Activated CD8-positive, alpha-beta memory T cell treated with anti-CD3 and anti-CD28 coated beads for 36 hours (primary cell): ENCODE measurements at regions not wholly inside any gene's neighbourhood (a gene's known extent, or its start where the extent isn't known, plus 50 kb on each side); places are given as distances from the start of the nearest gene placed in this dataset.

Experiments used
- CTCF ChIA-PET: fragments of 350-600 bp; sonication (Branson Sonifier 250); formaldehyde crosslinking; loops from one replicate; lab custom pipeline; 2021; ENCODE audit warnings: antibody characterized with exemption; lab: Charles Lee
- POLR2A ChIA-PET: fragments of 350-600 bp; sonication (Branson Sonifier 250); formaldehyde crosslinking; loops from one replicate; lab custom pipeline; 2021; ENCODE audit warnings: antibody characterized with exemption; lab: Charles Lee

DNA sequence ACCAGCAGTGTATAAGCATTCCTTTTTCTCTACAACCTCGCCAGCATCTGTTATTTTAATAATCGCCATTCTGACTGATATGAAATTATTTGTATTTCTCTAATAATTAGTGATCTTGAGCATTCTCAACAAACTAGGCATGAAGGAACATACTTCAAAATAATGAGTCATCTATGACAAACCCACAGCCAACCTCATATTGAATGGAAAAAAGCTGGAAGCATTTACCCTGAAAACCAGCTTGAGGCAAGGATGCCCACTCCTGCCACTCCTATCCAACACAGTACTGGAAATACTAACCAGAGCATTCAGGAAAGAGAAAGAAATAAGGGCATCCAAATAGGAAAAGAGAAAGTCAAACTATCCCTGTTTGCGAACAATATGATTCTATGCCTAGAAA, 390.6 kb upstream of the ID4 start:
- CTCF ChIA-PET, result no interaction called here

DNA sequence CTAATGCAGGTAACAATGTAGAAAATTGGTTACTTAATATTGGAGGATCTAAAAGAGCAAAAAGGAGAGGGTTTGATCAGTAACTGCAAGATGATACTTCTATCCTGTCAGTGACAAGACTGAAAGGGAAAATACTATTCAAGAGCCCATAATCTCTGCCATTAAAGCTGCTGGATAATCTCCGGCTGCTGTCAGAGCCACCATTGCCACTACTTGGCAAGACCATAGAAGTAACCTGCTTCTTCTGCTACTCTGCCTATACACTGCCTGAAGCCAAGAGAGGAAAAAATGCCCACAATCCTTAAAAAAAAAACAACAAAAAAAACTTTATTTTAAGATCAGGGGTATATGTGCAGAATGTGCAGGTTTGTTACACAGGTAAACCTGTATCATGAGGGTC, 386.5 kb upstream of the ID4 start:
- POLR2A ChIA-PET, result no interaction called here

More for the DNA sequence above, 390.6 kb upstream of the ID4 start:
- POLR2A ChIA-PET, result no interaction called here

DNA sequence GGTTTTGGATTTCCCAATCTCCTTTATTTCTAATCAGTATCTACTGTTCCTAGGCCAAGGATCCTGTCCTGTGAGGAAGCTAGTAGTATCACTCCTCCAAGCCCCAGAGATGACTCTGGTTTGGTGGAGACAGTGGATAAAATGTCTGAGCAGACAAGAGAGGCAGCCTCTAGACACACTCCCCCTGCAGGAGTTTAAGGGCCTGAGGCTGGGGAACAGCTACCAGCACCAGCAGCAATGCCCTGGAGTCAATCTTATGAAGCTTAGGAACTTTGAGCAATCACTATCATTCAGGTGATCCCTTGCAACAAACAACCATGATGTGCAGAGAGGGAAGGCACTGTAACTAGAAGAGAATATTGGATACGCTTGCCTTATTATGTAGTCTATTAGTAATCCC, 384.7 kb upstream of the ID4 start:
- POLR2A ChIA-PET, result no interaction called here

More for the DNA sequence above, 386.5 kb upstream of the ID4 start:
- CTCF ChIA-PET, result no interaction called here

DNA sequence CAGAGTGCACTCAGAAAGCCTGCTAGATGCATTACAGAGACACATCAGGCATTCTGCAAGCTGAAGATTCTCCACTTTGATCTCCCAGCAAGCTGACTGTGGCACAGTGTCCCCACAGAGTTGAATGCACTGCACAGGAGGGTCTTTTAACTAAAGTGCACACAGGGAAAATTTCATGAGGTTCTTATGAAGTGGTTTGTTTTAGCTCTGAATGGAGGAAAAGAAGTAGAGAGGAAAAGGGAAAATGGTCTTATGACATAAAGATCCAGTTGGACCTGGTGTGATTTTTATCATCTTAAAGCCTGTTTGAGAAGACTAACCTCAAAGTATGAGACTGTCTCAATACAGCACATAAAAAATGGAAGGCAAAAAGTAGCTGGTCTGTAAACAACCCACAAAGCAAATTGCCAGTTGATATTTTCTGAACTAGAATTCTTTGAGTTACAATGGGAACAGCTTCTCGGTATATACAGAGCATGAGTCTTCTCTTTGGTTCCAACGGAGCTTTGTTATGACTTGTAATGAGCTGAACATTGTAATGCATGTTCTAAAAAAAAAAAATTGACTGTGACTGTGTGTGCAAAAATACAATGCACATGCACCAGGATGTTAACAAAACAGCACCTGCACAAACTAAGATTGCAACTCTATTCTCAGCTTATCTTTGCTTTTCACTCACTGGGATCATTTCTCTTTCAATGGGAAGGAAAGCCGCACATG, 383.0 kb upstream of the ID4 start:
- CTCF ChIA-PET, result no interaction called here
- POLR2A ChIA-PET, result no interaction called here

More for the DNA sequence above, 384.7 kb upstream of the ID4 start:
- CTCF ChIA-PET, result interaction anchor here (0.5 kb wide), 1 partner anchor 15 kb away, joined by 3 read pairs; no protein-coding TSS in a partner anchor

DNA sequence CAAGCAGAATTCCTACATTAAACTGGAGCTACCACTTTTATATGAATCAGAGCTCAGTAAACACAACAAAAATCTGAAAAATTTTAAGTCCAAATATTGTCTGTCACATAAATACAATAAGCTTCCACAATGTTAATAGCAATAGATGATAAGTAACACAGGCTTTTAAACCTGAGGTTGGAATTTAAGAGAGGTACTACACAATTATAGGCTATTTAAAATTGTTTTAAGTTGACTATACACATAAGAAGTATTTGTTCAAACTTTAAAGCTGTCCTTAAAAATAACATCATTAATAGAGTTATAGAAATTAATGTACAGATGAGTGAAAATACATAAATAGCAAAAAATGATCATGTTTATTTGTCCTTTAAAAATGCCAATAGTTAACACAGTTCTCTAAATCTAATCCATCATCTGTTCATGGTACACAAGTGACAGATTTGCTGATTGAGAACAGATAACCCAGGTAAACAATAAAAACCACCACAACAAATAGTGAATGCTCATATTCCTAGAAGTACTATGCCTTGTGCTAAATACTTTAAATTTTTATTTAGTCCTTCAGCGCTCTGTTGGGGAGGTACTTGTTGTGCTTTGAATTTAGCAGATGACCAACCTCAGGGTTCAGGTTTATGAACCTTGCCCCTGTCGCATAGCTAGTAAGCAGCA, 382.3 kb upstream of the ID4 start:
- ChIA-PET CTCF (no interaction called here), POLR2A (no interaction called here)

DNA sequence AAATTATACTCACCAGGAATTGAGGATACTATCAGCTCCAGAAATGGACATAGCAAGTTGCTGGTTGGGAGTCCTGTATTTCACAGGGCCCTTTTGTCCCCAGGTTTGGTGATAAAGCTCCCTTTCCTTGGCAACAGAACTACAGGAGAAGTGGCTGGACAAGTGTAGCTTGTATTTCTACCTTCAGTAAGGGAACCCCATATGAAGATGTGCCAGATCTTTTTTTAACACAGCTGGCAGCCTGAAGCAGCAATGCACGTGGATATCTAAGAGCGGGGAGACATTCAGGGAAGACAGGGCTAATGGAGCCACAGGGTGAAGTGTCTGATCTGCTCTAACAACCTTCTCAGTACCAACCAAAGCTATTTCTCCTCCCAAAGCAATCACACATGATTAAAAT, 373.9 kb upstream of the ID4 start:
- POLR2A ChIA-PET, result no interaction called here
- CTCF ChIA-PET, result no interaction called here

DNA sequence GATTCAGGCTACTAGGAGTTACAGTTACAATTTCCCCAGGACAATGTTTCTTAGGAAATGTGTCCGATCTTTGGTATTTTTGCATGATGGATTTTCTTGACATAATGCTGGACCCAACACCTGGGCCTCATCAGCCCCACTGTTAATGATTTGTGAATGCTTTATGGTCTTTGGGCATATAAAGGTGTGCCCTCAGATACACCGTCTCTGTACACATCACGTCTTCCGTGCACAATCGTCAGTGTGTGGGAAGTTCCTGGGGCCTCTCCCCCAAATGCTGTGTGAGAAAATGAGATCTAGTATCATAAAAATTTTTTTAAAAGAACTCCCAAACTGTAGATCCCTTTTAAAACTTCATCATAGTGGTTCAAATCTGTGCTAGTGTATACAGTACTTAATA, 373.2 kb upstream of the ID4 start:
- ChIA-PET POLR2A (no interaction called here), CTCF (no interaction called here)

DNA sequence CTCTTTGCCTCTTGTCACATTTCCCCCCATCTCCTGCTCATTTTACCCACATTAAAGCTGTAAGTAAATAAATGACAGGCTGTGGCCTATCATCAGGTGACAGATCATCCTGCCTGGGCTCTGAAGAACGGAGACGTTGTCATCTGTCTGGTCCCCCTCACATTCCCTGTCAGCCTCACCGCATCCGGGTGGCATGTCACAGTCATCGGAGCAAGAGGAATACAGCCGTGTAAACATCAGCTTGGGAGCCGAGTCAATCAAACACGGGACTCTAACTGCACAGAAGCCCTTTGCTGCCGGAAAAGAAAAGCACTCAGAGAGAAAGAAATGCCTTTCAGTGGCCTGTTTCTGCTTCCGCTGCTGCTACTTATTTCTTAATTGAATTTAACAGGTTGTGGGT, 371.9 kb upstream of the ID4 start:
- ChIA-PET CTCF (no interaction called here), POLR2A (no interaction called here)

DNA sequence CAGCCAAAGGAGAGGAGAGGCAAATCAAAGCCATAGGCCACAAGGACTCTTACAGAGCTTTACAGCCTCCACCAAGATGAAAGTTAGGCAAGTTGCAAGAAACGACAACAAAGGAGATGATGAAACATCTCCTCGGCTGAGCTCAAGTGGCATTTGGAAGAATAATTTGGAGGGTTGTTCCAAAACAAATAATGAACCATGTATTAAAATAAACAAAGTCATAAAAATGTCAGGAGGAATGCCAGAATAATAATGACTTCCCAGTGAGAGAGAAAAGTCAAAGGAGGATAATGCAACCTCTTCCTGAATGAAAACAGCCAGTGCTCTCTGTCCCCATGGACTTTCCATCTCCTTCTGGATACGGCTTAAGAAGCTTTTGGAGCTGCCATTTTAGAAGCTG, 371.4 kb upstream of the ID4 start:
- CTCF ChIA-PET, result no interaction called here
- POLR2A ChIA-PET, result no interaction called here

DNA sequence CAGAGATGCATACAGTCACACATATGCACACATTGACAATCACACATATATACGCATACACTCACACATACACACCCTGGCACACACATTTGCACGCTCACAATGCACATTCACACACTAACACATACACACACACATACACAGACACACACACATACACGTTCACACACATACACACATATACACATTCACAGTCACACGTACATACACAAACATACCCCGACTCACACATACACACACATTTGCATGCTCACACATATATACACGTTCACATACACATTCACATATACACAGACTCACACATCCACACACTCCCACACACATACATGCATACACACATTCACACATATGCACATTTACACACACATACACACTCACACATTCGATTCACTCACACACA, 366.8 kb upstream of the ID4 start:
- POLR2A ChIA-PET, result no interaction called here
- CTCF ChIA-PET, result no interaction called here

DNA sequence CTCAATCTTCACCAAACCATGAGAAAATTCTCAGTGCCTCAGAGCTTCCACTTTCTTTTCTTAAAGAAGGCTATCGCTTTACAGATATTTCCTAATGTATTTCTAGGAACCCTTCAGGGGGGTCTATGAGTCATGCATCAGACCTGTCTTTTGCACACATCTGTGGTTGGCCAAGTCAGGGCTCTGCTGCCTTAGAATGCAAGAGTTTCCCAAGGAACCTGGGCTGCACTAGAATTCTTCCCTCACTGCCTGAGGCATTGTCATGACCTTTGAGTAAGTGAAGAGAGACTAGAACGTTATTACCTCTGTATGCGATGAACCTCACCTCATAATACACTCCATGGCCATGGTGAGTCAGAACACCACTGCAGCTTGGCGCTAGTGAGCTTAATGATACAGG, 365.0 kb upstream of the ID4 start:
- POLR2A ChIA-PET, result no interaction called here
- CTCF ChIA-PET, result no interaction called here

DNA sequence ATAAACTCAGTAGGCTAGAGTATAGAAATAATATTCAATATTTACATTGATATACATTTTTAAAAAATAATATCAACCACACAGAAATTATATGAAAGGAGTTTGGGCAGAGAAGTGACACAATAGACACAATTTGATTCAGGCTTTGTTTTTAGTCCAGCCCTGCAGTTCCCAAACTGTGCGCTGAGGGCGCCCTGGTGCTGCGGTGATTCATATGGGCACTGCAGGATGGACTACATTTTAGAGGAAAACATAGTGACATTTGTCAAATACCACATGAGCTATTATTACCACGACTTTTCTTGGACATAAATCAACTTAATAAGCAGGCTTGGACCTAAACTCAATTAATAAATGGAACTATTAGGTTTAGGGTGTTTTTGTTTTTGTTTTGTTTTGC, 364.3 kb upstream of the ID4 start:
- POLR2A ChIA-PET, result no interaction called here
- CTCF ChIA-PET, result no interaction called here

DNA sequence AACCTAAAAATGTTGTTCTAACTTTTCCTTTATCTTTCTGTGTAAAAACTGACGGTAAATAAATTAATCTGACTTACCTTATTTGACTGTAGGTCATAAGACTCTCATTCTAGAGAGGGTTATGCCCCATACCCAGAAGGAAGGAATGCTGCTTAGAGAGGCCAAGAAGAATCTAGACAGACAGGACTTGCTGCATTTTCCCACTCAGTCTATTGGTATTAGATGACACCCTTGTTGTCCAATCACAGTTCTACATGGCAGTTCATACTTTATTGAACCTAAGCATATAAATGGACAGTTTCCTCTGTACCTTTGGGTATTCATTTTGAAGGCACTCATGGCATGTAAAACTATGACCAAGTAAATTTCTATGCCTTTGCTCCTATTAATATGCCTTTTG, 359.6 kb upstream of the ID4 start:
- ChIA-PET POLR2A (no interaction called here), CTCF (no interaction called here)

DNA sequence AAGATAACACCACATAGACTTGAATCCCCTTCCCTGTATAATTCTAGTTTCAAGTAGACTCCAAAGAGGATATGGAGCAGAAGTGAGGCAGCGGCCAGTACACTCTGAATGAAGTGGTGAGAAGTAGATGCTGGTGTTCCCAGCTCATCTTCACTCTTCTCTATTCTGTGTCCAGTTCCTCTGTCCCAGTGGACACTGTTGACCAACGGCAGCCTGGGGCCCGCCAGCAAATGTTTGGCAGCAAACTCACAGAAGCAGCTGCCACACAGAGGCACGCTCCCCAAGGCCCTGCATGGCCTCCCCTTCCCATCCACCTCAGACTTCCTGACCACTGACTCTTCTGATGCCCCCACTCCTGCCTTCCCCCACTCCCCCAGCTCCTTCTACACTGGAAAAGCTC, 358.9 kb upstream of the ID4 start:
- POLR2A ChIA-PET, result no interaction called here
- CTCF ChIA-PET, result no interaction called here

DNA sequence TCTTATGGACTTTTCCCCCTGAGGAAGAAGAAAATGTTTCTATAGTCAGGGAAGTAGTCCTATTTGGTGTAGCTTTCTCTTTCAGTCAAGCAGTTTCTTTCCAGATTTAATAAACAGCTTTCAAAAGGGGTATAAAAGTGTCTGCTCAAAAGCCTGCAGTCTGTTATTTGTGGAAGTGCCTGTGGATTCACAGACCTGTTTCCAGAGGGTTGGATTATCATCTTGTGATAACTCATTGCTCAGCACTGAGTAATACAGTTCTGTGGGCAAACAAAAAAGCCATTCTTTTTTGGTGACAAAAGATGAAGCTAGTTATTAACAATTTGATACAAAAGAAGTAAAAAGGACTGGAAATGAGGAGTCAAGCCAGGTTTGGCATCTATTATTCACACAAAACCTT, 358.2 kb upstream of the ID4 start:
- ChIA-PET CTCF (no interaction called here), POLR2A (no interaction called here)

DNA sequence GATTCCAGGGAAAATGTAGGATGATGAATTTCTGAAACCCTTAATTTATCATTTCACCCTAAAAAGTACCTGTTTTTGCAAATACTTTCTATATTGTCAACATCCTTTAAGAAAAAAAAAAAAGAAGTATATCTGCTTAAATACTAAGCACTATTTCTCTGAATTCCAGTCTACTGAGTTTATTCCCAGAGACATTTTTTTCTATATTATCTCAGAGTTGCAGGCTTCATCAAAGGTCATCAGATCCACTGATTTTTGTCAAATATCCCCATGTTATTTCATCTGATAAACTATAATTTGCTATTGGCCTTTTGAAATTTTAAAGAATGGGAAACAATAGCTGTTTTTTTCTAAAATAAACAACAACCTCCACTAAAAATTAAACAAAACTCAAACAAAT, 357.6 kb upstream of the ID4 start:
- POLR2A ChIA-PET, result no interaction called here
- CTCF ChIA-PET, result no interaction called here

DNA sequence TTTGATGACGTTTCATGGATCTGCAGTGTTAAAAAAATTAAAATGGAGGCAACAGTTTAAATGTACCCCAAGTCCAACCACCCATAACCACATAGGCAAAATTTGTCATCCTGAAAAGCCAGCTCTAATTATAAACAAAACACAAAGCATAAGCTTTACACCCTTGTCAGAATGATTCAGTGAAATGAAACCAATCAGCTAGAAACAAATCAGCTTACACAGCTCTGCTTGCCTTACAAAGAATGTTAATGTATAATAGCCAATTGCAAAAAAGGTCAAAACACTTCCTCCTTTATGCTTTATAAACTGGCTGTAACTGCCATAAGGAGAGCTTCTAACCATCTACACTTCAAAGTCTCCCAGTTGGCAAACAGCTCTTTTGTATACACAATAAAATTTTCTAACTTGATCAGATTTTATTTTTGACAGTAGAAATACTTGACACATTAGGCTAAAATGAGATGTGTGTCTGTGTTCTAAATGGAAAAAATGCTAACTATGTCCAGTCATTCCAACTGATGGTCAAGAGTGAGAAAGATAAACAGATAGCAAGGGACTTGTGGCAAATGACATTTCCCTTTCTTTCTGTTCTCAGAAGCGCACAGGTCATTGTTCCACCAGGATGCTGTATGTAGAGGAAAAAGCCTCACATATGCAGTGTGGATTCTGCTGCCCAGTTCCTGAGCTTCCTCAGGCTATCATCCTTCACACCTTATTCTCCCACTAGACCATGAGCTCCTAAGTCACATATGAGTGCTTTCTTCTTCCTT, 344.3 kb upstream of the ID4 start:
- ChIA-PET CTCF (no interaction called here), POLR2A (no interaction called here)

DNA sequence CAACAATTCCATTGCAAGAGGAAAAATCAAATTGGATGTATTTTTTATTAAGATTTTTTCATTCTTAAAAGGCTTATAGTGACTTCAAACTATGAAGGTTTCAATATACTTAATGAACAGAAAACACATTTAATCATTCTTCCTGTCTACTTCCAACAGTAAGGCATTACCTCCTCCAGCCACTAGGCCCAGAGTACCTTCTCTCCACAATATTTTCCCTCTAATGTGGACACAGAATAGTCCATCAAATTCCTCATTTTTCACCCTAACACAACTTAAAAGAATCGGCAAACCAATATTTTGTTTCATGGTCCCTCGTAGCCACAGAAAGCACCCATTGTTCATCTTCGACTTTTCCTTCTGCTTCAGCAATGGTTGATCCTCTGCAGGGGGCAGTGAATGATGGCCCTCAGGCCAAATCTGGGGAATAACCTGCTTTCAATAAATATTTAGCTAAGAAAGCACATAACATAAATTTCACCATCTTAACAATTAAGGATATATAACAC, 335.4 kb upstream of the ID4 start:
- ChIA-PET POLR2A (no interaction called here), CTCF (no interaction called here)

DNA sequence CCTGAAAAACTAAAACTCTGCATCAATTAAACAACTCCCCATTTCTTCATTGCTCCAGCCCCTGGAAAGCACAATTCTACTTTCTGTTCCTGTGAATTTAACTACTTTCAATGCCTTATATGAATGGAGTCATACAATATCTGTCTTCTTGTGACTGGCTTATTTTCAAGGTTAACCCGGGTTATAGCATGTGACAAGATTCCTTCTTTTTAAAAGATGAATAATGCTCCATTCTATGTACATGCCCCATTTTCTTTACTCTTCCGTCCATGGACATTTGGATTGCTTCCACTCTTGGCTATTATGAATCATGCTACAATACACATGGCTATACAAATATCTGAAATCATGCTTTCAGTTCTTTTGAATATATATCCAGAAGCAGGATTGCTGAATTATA, 334.9 kb upstream of the ID4 start:
- POLR2A ChIA-PET, result no interaction called here
- CTCF ChIA-PET, result no interaction called here

DNA sequence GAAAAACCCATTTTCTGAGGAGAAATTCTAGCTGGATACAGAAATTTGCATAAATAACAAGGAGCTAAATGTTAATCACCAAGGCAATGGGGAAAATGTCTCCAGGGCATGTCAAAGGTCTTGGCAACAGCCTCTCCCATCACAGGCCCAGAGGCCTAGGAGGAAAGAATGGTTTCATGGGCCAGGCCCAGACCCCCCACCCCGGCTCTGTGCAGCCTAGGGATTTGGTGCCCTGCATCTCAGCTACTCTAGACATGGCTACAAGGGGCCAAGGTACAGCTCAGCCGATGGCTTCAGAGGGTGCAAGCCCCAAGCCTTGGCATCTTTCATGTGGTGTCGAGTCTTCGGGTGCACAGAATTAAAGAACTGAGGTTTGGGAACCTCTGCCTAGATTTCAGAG, 321.2 kb upstream of the ID4 start:
- ChIA-PET POLR2A (no interaction called here), CTCF (no interaction called here)

DNA sequence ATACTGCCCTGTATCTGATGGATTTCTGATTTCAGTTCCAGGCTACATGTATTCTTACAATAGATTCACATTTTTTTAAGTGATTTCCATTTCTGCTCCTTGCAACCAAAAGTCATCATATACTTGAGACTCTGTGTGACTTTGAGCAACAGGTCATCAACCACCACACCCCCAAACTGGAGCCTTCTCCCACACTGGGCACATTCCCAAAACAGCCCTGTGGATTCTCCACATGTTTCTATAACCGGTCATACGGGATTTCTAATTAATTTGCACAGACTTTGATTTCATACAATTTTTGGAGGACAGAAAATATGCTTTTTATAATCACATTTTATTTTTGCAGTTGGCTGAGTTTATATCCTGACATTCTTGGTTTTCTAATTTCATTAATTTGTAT, 317.2 kb upstream of the ID4 start:
- POLR2A ChIA-PET, result no interaction called here
- CTCF ChIA-PET, result no interaction called here
